Transverse colon (tissue), 3 donors: ENCODE measurements at regions not wholly inside any gene's neighbourhood (a gene's known extent, or its start where the extent isn't known, plus 50 kb on each side); places are given as distances from the start of the nearest gene placed in this dataset.

Experiments used
- POLR2A ChIP-seq: fragments of 450-650 bp; IDR thresholded peaks from one replicate; pipeline ENCODE4 v1.6.1; 2016; ENCODE audit warnings: antibody characterized with exemption, mild to moderate bottlenecking, moderate library complexity
- TF ChIP-seq, protein P1 (sequence below), 5 experiments: fragments of 200-600 bp in 3 of 5; fragments of 450-650 bp in 2 of 5; sonication (generic) in 3 of 5; IDR thresholded peaks; 1 replicate in 2 of 5; 2 replicates in 3 of 5; pipeline ENCODE4 v1.5.1; 2016 to 2017; ENCODE audit warnings: antibody characterized with exemption in 5 of 5, inconsistent platforms in 3 of 5, mild to moderate bottlenecking in 2 of 5, moderate library complexity in 1 of 5

DNA sequence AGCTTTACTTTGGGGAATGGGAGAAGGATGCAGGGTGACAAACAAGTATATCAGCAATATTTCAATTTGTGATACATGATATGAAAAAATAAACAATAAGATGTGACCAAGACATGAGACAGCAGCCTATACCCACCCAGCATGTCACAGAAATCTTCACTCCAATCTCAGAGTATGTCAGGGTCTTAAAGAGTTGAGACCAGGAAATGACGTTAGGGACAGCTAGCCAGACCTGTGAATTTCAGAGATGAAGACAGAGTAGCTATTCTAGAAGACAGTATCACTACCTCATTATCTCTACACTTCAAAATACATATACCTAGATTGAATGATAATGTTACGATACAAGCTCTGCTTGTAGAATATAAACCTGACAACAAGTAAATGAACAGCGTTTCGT, 282.8 kb downstream of the ZEB2 start:
- TF ChIP-seq POLR2A: no peak
- TF ChIP-seq, protein P1, sequence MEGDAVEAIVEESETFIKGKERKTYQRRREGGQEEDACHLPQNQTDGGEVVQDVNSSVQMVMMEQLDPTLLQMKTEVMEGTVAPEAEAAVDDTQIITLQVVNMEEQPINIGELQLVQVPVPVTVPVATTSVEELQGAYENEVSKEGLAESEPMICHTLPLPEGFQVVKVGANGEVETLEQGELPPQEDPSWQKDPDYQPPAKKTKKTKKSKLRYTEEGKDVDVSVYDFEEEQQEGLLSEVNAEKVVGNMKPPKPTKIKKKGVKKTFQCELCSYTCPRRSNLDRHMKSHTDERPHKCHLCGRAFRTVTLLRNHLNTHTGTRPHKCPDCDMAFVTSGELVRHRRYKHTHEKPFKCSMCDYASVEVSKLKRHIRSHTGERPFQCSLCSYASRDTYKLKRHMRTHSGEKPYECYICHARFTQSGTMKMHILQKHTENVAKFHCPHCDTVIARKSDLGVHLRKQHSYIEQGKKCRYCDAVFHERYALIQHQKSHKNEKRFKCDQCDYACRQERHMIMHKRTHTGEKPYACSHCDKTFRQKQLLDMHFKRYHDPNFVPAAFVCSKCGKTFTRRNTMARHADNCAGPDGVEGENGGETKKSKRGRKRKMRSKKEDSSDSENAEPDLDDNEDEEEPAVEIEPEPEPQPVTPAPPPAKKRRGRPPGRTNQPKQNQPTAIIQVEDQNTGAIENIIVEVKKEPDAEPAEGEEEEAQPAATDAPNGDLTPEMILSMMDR (IDR thresholded peaks at IDR 0.05): no peak
